WTC11 (cell line): ENCODE measurements at regions not wholly inside any gene's neighbourhood (a gene's known extent, or its start where the extent isn't known, plus 50 kb on each side); places are given as distances from the start of the nearest gene placed in this dataset.

Experiments
- ATAC-seq: fragments of 200-7000 bp; cut with Tn5 transposase; 2 replicates; pipeline ENCODE4 v1.10.0; 2021; ENCODE audit warnings: mild to moderate bottlenecking, moderate library complexity
- CTCF ChIA-PET: fragments of 300-600 bp; sonication (Branson Sonifier 250); formaldehyde crosslinking; loops from one replicate; lab custom pipeline; 2021; ENCODE audit warnings: antibody characterized with exemption; lab: Charles Lee
- POLR2A ChIA-PET: fragments of 350-600 bp; sonication (Branson Sonifier 250); formaldehyde crosslinking; loops from one replicate; lab custom pipeline; 2021; ENCODE audit warnings: antibody characterized with exemption; lab: Charles Lee
- DNase-seq: peaks from one replicate; pipeline ENCODE4 v3.0.0; 2021; ENCODE audit warnings: low spot score
- H3K27ac Mint-ChIP-seq: 2 replicates; pipeline ENCODE4 v1.8.0; 2021; ENCODE audit warnings: mixed read lengths
- H3K27me3 Mint-ChIP-seq: 2 replicates; pipeline ENCODE4 v1.8.0; 2021; ENCODE audit warnings: low read depth, mild to moderate bottlenecking, moderate library complexity, mixed read lengths
- H3K36me3 Mint-ChIP-seq: 2 replicates; pipeline ENCODE4 v1.8.0; 2021; ENCODE audit warnings: mixed read lengths
- H3K4me1 Mint-ChIP-seq: 2 replicates; pipeline ENCODE4 v1.8.0; 2022; ENCODE audit warnings: mixed read lengths
- H3K4me3 Mint-ChIP-seq: 2 replicates; pipeline ENCODE4 v1.8.0; 2021; ENCODE audit warnings: mild to moderate bottlenecking, moderate library complexity, mixed read lengths
- H3K9me3 Mint-ChIP-seq: 2 replicates; pipeline ENCODE4 v1.8.0; 2021; ENCODE audit warnings: mixed read lengths
- EMX1 ChIP-seq: fragments of 250-450 bp; sonication (Bioruptor Pico); IDR thresholded peaks from 2 replicates; pipeline ENCODE4 v1.8.0; 2021; ENCODE audit warnings: mild to moderate bottlenecking
- IRF2 ChIP-seq: sonication (generic); formaldehyde crosslinking; IDR thresholded peaks from 2 replicates; pipeline ENCODE4 v1.8.0; 2022; ENCODE audit warnings: low read depth, missing genetic modification reagents, borderline replicate concordance
- KAT7 ChIP-seq: sonication (generic); formaldehyde crosslinking; IDR thresholded peaks from 2 replicates; pipeline ENCODE4 v1.8.1; 2023; ENCODE audit warnings: missing genetic modification reagents, mild to moderate bottlenecking, borderline replicate concordance
- SOX15 ChIP-seq: fragments of 250-450 bp; sonication (Bioruptor Pico); IDR thresholded peaks from 2 replicates; pipeline ENCODE4 v1.9.0; 2021; ENCODE audit warnings: mild to moderate bottlenecking
- SP1 ChIP-seq: sonication (generic); formaldehyde crosslinking; conservative IDR thresholded peaks from 2 replicates; pipeline ENCODE4 v1.8.1; 2022; ENCODE audit warnings: missing genetic modification reagents
- ZNF121 ChIP-seq: sonication (generic); formaldehyde crosslinking; IDR thresholded peaks from 2 replicates; pipeline ENCODE4 v1.8.0; 2023; ENCODE audit warnings: missing genetic modification reagents
- ZNF219 ChIP-seq: sonication (generic); formaldehyde crosslinking; IDR thresholded peaks from 2 replicates; pipeline ENCODE4 v1.8.0; 2023; ENCODE audit warnings: missing genetic modification reagents, mild to moderate bottlenecking, borderline replicate concordance
- ZNF416 ChIP-seq: fragments of 250-450 bp; sonication (Bioruptor Pico); IDR thresholded peaks from 2 replicates; pipeline ENCODE4 v1.9.0; 2021; ENCODE audit warnings: mild to moderate bottlenecking, inconsistent platforms
- TF ChIP-seq, protein P1 (sequence below): sonication (generic); formaldehyde crosslinking; IDR thresholded peaks from 2 replicates; pipeline ENCODE4 v1.8.1; 2023; ENCODE audit warnings: mild to moderate bottlenecking, missing genetic modification reagents, borderline replicate concordance
- TF ChIP-seq, protein P2 (sequence below): sonication (generic); formaldehyde crosslinking; IDR thresholded peaks from 2 replicates; pipeline ENCODE4 v1.8.0; 2023; ENCODE audit warnings: missing genetic modification reagents, mild to moderate bottlenecking, borderline replicate concordance
- TF ChIP-seq, protein P3 (sequence below): fragments of 250-450 bp; sonication (Bioruptor Pico); IDR thresholded peaks from 2 replicates; pipeline ENCODE4 v1.9.0; 2021; ENCODE audit warnings: mild to moderate bottlenecking

DNA sequence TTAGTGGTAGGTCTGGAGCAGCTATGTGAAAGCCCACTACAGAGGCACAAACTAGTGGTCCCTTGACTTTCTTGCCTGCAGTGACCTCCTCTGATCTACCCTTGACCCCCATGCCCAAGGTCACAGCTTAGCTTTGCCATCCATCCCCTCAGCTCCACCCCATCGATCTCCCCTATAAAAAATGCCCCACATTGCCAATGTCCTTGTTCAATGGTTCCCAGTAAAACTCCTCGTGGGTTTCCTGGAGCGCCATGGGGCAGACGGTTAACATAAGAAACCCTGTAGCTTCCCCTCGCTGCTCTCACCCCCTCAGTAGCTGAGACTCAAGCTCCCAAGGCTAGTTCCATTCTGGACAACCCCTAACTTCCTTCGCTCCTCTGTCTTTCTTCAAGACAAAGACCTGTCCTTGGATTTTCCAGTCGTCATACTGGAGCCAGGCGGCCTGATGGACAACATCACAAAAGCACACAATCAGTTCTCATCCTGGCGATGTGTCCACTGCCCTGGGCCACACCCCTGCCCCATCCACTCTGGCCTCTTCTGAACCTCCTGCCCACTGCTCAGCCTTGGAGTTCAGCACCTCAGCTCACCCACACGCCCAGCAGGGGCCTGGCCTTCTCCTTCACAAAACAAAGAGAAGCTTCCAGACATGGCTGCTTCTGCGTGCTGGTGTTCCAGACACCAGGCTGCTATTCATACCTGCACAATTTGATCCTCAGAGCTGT, 1429.3 kb downstream of the BRD1 start:
- ChIA-PET CTCF (no interaction called here), POLR2A (interaction anchor here (0.6 kb wide), 1 partner anchor 37 kb away, joined by 4 read pairs; no protein-coding TSS in a partner anchor)
- no peak for TF ChIP-seq ZNF219
- TF ChIP-seq SP1: no peak
- no peak for TF ChIP-seq ZNF121 (CRISPR knock-in tag)
- no peak for TF ChIP-seq IRF2
- TF ChIP-seq, protein P1, sequence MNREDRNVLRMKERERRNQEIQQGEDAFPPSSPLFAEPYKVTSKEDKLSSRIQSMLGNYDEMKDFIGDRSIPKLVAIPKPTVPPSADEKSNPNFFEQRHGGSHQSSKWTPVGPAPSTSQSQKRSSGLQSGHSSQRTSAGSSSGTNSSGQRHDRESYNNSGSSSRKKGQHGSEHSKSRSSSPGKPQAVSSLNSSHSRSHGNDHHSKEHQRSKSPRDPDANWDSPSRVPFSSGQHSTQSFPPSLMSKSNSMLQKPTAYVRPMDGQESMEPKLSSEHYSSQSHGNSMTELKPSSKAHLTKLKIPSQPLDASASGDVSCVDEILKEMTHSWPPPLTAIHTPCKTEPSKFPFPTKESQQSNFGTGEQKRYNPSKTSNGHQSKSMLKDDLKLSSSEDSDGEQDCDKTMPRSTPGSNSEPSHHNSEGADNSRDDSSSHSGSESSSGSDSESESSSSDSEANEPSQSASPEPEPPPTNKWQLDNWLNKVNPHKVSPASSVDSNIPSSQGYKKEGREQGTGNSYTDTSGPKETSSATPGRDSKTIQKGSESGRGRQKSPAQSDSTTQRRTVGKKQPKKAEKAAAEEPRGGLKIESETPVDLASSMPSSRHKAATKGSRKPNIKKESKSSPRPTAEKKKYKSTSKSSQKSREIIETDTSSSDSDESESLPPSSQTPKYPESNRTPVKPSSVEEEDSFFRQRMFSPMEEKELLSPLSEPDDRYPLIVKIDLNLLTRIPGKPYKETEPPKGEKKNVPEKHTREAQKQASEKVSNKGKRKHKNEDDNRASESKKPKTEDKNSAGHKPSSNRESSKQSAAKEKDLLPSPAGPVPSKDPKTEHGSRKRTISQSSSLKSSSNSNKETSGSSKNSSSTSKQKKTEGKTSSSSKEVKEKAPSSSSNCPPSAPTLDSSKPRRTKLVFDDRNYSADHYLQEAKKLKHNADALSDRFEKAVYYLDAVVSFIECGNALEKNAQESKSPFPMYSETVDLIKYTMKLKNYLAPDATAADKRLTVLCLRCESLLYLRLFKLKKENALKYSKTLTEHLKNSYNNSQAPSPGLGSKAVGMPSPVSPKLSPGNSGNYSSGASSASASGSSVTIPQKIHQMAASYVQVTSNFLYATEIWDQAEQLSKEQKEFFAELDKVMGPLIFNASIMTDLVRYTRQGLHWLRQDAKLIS (CRISPR knock-in tag): no peak
- TF ChIP-seq KAT7 (CRISPR knock-in tag): no peak
- TF ChIP-seq ZNF416: no peak
- H3K27me3 Mint-ChIP-seq: no peaks in the 10 kb centered on the region; the same call in 1 of the 2 replicates
- no peak for DNase-seq
- H3K4me1 Mint-ChIP-seq: no peaks in the 10 kb centered on the region; the same call in 1 of the 2 replicates
- no peaks in the 10 kb centered on the region for H3K36me3 Mint-ChIP-seq
- no peak overlapping the region for H3K4me3 Mint-ChIP-seq
- no peak overlapping the region for H3K27ac Mint-ChIP-seq
- ATAC-seq: no peak
- H3K9me3 Mint-ChIP-seq: 0 out of 2 replicates have a peak, but pooled peaks cover 4% of the 10 kb centered on the region

DNA sequence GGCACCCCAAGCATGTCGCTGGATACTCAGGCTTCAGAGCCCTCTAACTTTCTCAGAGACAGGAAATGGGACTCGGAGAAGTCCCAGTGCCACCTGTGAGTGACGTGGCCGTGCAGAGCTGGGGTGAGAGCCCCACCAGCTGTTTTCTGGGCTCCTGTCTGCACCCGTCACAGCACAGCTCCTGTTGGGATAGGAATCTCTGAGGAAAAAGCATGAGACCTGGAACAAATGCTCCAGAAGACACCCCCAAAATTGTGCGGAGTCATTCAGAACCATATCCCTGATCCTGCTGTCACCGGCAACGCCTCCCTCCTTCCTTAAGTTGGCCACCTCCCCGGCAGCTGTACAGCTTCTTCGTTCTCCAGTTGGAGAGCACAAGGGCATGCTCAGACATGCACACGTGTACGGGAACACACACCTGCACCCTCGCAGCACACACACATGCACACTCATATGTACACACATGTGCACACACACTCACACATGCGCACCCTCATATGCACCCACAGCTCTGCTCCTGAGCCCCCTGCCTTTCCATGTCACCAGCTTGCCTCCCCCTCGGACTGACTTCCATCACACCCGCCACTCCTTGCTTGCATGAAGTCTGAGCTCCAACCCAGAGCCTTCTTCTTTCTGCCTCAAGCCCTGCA, 1430.0 kb downstream of the BRD1 start:
- TF ChIP-seq, protein P2, sequence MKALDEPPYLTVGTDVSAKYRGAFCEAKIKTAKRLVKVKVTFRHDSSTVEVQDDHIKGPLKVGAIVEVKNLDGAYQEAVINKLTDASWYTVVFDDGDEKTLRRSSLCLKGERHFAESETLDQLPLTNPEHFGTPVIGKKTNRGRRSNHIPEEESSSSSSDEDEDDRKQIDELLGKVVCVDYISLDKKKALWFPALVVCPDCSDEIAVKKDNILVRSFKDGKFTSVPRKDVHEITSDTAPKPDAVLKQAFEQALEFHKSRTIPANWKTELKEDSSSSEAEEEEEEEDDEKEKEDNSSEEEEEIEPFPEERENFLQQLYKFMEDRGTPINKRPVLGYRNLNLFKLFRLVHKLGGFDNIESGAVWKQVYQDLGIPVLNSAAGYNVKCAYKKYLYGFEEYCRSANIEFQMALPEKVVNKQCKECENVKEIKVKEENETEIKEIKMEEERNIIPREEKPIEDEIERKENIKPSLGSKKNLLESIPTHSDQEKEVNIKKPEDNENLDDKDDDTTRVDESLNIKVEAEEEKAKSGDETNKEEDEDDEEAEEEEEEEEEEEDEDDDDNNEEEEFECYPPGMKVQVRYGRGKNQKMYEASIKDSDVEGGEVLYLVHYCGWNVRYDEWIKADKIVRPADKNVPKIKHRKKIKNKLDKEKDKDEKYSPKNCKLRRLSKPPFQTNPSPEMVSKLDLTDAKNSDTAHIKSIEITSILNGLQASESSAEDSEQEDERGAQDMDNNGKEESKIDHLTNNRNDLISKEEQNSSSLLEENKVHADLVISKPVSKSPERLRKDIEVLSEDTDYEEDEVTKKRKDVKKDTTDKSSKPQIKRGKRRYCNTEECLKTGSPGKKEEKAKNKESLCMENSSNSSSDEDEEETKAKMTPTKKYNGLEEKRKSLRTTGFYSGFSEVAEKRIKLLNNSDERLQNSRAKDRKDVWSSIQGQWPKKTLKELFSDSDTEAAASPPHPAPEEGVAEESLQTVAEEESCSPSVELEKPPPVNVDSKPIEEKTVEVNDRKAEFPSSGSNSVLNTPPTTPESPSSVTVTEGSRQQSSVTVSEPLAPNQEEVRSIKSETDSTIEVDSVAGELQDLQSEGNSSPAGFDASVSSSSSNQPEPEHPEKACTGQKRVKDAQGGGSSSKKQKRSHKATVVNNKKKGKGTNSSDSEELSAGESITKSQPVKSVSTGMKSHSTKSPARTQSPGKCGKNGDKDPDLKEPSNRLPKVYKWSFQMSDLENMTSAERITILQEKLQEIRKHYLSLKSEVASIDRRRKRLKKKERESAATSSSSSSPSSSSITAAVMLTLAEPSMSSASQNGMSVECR (CRISPR knock-in tag): no peak
- TF ChIP-seq SOX15 (no peak), EMX1 (no peak)
- TF ChIP-seq, protein P3, sequence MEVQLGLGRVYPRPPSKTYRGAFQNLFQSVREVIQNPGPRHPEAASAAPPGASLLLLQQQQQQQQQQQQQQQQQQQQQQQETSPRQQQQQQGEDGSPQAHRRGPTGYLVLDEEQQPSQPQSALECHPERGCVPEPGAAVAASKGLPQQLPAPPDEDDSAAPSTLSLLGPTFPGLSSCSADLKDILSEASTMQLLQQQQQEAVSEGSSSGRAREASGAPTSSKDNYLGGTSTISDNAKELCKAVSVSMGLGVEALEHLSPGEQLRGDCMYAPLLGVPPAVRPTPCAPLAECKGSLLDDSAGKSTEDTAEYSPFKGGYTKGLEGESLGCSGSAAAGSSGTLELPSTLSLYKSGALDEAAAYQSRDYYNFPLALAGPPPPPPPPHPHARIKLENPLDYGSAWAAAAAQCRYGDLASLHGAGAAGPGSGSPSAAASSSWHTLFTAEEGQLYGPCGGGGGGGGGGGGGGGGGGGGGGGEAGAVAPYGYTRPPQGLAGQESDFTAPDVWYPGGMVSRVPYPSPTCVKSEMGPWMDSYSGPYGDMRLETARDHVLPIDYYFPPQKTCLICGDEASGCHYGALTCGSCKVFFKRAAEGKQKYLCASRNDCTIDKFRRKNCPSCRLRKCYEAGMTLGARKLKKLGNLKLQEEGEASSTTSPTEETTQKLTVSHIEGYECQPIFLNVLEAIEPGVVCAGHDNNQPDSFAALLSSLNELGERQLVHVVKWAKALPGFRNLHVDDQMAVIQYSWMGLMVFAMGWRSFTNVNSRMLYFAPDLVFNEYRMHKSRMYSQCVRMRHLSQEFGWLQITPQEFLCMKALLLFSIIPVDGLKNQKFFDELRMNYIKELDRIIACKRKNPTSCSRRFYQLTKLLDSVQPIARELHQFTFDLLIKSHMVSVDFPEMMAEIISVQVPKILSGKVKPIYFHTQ (CRISPR knock-in tag): no peak
- Mint-ChIP-seq H3K9me3 (0 out of 2 replicates have a peak, but pooled peaks cover 4% of the 10 kb centered on the region), H3K27me3 (no peaks in the 10 kb centered on the region; the same call in 1 of the 2 replicates), H3K27ac (peak overlapping the region; percentile 54; the same call in 1 of the 2 replicates), H3K36me3 (no peaks in the 10 kb centered on the region), H3K4me1 (no peaks in the 10 kb centered on the region; the same call in 1 of the 2 replicates), H3K4me3 (no peak overlapping the region)
- ATAC-seq: no peak
- ChIA-PET CTCF (no interaction called here), POLR2A (no interaction called here)
- DNase-seq: no peak
